ENCODE measurements at regions not wholly inside any gene's neighbourhood (a gene's known extent, or its start where the extent isn't known, plus 50 kb on each side); places are given as distances from the start of the nearest gene placed in this dataset.

- ATAC-seq = no peak
- no peak for FAIRE-seq
- in situ Hi-C loops (cut with MboI) = no loop called here
- ChIA-PET CTCF (no interaction called here), RAD21 (ENCODE audit: unreplicated experiment) (no interaction called here), POLR2A (no interaction called here), SMC1A (ENCODE audit: uncharacterized antibody, unreplicated experiment) (no interaction called here)
- Histone ChIP-seq H3K4me3 (no peak overlapping the region), H3K36me3 (ENCODE audit: control insufficient read depth in 2 of 2, insufficient read depth in 2 of 2, low read length in 1 of 2) (no peaks in the 10 kb centered on the region), H3K9ac (ENCODE audit: control insufficient read depth, insufficient read depth, low read length) (no peak overlapping the region), H3K4me1 (ENCODE audit: control insufficient read depth, insufficient read depth, low read length) (no peaks in the 10 kb centered on the region), H2AFZ (ENCODE audit: control insufficient read depth, low read depth, low read length) (no peak overlapping the region), H4K20me1 (ENCODE audit: control insufficient read depth, insufficient read depth) (no peaks in the 10 kb centered on the region), H3K9me3 (replicated peaks; ENCODE audit: control insufficient read depth, insufficient read depth, low read length) (no peaks in the 10 kb centered on the region), H3K4me2 (ENCODE audit: control insufficient read depth, insufficient read depth) (no peak overlapping the region), H3K79me2 (ENCODE audit: control insufficient read depth, insufficient read depth, low read length) (no peaks in the 10 kb centered on the region), H3K27ac (ENCODE audit: control insufficient read depth, insufficient read depth) (no peak overlapping the region), H3K27me3 (replicated peaks in 1 of 2; ENCODE audit: control insufficient read depth in 2 of 2, insufficient read depth in 2 of 2, low read length in 1 of 2) (no peaks in the 10 kb centered on the region)
- TF ChIP-seq RELB (IDR thresholded peaks at IDR 0.05; ENCODE audit: low read depth) = no peak
- no peak for TF ChIP-seq ZNF274 (IDR thresholded peaks at IDR 0.05; ENCODE audit: insufficient read depth, insufficient read length)
- no peak for TF ChIP-seq CUX1 (IDR thresholded peaks at IDR 0.05; ENCODE audit: insufficient replicate concordance, low read depth, low read length)
- TF ChIP-seq CBFB (IDR thresholded peaks at IDR 0.05; ENCODE audit: low read depth) = no peak
- TF ChIP-seq NR2C1 (IDR thresholded peaks at IDR 0.05) = no peak
- TF ChIP-seq CREM (IDR thresholded peaks at IDR 0.05; ENCODE audit: low read depth) = no peak
- TF ChIP-seq PAX8 (IDR thresholded peaks at IDR 0.05) = no peak
- TF ChIP-seq MTA3 (IDR thresholded peaks at IDR 0.05; ENCODE audit: borderline replicate concordance, low read length) = no peak
- no peak for TF ChIP-seq SREBF1 (IDR thresholded peaks at IDR 0.05; ENCODE audit: low read length)
- no peak for TF ChIP-seq SIN3A (IDR thresholded peaks at IDR 0.05; ENCODE audit: low read depth, low read length)
- intact Hi-C loops (cut with micrococcal nuclease; ENCODE audit: unreplicated experiment) = no loop called here
- WGBS (ENCODE audit: insufficient coverage, insufficient replicate concordance, low lambda C conversion rate, missing lambda C conversion rate) = 57% methylated on average over 1 of the region's 1 CpG
- no TSS peak for BruUV-seq (replicated peaks)
- no peak for DNase-seq (ENCODE audit: low read depth, low spot score)
Measured at GRCh38 chr7:91541641-91542040, 277.4 kb downstream of the FZD1 start.
